Type B pancreatic cell (in vitro differentiated cells): ENCODE measurements at regions not wholly inside any gene's neighbourhood (a gene's known extent, or its start where the extent isn't known, plus 50 kb on each side); places are given as distances from the start of the nearest gene placed in this dataset.

ENCODE experiments used
- DNase-seq: peaks from one replicate; pipeline ENCODE4 v3.0.0; 2021; ENCODE audit warnings: mixed read lengths; ENCODE audit not compliant: unreplicated experiment; ENCODE audit errors: extremely low spot score
- H3K27ac Mint-ChIP-seq: 2 replicates; pipeline ENCODE4 v1.8.0; 2021; ENCODE audit warnings: mild to moderate bottlenecking, mixed read lengths
- H3K27me3 Mint-ChIP-seq: 2 replicates; pipeline ENCODE4 v1.8.0; 2021; ENCODE audit warnings: mixed read lengths
- H3K36me3 Mint-ChIP-seq: 2 replicates; pipeline ENCODE4 v1.8.0; 2021; ENCODE audit warnings: mixed read lengths
- H3K4me1 Mint-ChIP-seq: one replicate; pipeline ENCODE4 v1.8.0; 2021; ENCODE audit warnings: mixed read lengths; ENCODE audit not compliant: unreplicated experiment
- H3K4me3 Mint-ChIP-seq: 2 replicates; pipeline ENCODE4 v1.8.0; 2021; ENCODE audit warnings: mild to moderate bottlenecking, mixed read lengths
- H3K9me3 Mint-ChIP-seq: 2 replicates; pipeline ENCODE4 v1.8.0; 2021; ENCODE audit warnings: mixed read lengths
- TF ChIP-seq, protein P1 (sequence below): fragments of 200-600 bp; sonication (generic); conservative IDR thresholded peaks from 2 replicates; pipeline ENCODE4 v1.5.0; 2021; ENCODE audit warnings: antibody characterized with exemption, mild to moderate bottlenecking

DNA sequence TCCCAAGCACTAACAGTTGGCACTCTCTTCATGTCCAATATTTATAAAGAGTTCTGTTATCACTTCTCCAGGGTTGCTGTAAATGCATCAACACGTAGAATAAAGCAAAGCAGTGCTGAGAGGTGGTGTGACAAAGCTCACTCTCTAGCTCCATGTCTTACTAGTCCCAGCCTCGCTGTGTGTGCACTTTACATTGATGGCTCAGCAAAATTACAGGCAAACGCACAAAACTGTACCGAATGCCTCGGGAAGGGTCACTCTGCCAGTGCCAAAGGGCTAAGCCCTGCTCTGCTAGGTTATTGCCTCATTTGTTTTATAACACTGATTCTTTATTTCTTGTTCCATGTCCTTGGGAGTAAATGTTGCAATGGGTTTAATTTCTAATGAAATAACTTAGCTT lies 1005.9 kb upstream of the WWC1 start:
- H3K4me3 Mint-ChIP-seq, result no peak overlapping the region
- no peak overlapping the region for H3K27ac Mint-ChIP-seq
- H3K9me3 Mint-ChIP-seq, result peaks cover 5% of the 10 kb centered on the region
- TF ChIP-seq, protein P1, sequence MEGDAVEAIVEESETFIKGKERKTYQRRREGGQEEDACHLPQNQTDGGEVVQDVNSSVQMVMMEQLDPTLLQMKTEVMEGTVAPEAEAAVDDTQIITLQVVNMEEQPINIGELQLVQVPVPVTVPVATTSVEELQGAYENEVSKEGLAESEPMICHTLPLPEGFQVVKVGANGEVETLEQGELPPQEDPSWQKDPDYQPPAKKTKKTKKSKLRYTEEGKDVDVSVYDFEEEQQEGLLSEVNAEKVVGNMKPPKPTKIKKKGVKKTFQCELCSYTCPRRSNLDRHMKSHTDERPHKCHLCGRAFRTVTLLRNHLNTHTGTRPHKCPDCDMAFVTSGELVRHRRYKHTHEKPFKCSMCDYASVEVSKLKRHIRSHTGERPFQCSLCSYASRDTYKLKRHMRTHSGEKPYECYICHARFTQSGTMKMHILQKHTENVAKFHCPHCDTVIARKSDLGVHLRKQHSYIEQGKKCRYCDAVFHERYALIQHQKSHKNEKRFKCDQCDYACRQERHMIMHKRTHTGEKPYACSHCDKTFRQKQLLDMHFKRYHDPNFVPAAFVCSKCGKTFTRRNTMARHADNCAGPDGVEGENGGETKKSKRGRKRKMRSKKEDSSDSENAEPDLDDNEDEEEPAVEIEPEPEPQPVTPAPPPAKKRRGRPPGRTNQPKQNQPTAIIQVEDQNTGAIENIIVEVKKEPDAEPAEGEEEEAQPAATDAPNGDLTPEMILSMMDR, result no peak
- DNase-seq, result no peak
- no peaks in the 10 kb centered on the region for H3K4me1 Mint-ChIP-seq
- H3K27me3 Mint-ChIP-seq, result no peaks in the 10 kb centered on the region
- no peaks in the 10 kb centered on the region for H3K36me3 Mint-ChIP-seq

DNA sequence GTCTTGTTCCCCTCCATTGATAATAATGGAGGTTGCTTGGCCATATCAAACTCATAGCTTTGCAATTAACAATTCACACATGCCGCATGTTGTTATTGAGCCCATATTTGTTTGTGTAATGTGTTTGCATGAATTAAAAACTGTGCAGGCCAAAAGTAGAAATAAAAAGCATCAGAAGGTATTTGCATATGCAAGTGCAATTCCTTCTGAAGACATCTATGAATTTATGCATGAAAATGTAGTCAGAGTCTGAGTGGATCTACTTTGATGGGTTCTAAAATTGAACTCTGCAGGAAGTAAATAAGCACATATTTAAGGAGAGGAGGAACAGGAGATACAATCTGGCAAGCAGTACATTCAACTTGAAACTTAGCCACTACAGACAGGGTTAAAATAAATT lies 1004.6 kb upstream of the WWC1 start:
- H3K36me3 Mint-ChIP-seq, result no peaks in the 10 kb centered on the region
- no peak for DNase-seq
- H3K9me3 Mint-ChIP-seq, result peaks cover 5% of the 10 kb centered on the region
- no peaks in the 10 kb centered on the region for H3K27me3 Mint-ChIP-seq
- TF ChIP-seq, protein P1, result no peak
- H3K4me3 Mint-ChIP-seq, result no peak overlapping the region
- H3K4me1 Mint-ChIP-seq, result no peaks in the 10 kb centered on the region
- no peak overlapping the region for H3K27ac Mint-ChIP-seq

DNA sequence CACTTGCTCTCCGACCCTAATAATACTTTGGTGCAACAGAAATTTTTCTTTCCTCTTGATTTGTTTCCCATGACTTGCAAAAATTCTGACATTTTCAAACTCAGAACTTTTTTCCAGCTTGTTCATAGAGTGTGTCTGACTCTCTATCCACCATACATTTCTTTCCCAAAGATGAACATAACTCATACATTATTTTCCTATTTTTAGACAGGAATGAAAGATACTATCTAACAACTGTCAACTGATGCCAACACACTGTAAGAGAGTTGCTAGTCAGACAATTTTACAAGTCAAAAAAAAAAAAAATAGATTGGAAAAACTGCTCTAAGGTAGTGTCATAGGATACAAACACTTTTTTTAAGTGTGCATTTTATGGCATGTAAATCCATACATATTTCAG lies 1001.0 kb upstream of the WWC1 start:
- TF ChIP-seq, protein P1, result no peak
- H3K9me3 Mint-ChIP-seq, result peaks cover 5% of the 10 kb centered on the region
- no peaks in the 10 kb centered on the region for H3K27me3 Mint-ChIP-seq
- no peak overlapping the region for H3K27ac Mint-ChIP-seq
- H3K4me3 Mint-ChIP-seq, result no peak overlapping the region
- peaks cover 11% of the 10 kb centered on the region for H3K4me1 Mint-ChIP-seq
- no peak for DNase-seq
- no peaks in the 10 kb centered on the region for H3K36me3 Mint-ChIP-seq

DNA sequence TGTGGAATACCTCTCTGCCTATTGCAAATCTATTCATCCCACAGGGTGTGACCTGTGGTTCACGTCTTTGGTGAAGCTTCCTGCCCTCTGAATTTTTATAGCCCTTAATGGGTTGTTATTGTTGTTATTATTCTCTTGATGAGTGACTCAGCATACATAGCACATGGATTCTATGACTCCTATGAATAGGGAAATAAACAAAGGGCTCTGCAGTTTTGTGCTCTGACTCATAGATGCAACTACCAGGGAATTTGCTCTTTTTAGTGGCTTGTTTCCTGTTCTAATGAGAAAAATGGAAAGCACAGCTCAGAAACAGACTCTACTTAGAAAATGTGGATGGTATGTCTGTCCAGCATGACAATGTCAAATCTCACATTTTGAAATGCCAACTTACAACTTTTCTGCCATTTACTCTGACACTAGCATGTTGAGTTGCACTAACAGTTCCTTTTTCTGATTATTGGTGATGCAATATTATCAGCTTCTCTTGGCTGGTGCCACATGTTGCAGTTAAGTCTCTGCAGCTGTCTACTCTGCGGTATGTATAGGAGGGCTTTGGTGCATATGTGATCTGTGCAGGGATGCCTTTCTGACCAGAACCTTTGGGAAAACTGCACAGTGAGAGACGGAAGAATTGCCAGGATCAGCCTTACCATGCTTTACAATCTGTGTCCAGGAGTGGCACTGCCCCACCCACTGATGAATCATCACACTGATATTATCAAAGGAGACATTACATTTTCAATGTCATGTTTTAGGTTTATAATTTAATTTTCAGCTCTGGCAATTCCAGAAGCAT lies 996.4 kb upstream of the WWC1 start:
- peak overlapping the region; percentile 86 for H3K27ac Mint-ChIP-seq
- H3K27me3 Mint-ChIP-seq, result peaks cover 8% of the 10 kb centered on the region
- DNase-seq, result no peak
- H3K4me1 Mint-ChIP-seq, result peaks cover 20% of the 10 kb centered on the region
- H3K9me3 Mint-ChIP-seq, result no peaks in the 10 kb centered on the region
- TF ChIP-seq, protein P1, result no peak
- peak overlapping the region; percentile 5 for H3K4me3 Mint-ChIP-seq
- no peaks in the 10 kb centered on the region for H3K36me3 Mint-ChIP-seq

DNA sequence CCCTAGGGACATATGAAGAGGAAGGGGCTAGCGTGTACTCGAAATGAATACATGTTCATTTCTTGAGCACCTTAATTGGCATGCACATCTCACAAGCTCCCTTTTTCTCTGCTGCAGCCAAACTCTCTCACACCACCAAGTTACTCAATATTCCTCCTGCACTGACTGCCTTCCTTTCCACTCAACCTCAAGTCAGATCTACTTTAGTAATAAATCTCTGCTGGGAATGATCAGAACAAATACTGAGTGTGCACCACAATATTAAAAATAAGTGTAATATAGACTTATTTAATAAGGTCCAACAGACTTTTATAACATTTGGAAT lies 995.8 kb upstream of the WWC1 start:
- Mint-ChIP-seq H3K27ac (peak overlapping the region; percentile 86), H3K36me3 (no peaks in the 10 kb centered on the region), H3K4me1 (peaks cover 20% of the 10 kb centered on the region), H3K4me3 (no peak overlapping the region), H3K9me3 (no peaks in the 10 kb centered on the region), H3K27me3 (peaks cover 12% of the 10 kb centered on the region)
- DNase-seq, result no peak
- TF ChIP-seq, protein P1, result no peak
